ENCODE measurements at regions not wholly inside any gene's neighbourhood (a gene's known extent, or its start where the extent isn't known, plus 50 kb on each side); places are given as distances from the start of the nearest gene placed in this dataset.

GRCh38 chr1:232877365-232878028, 72.3 kb downstream of the MAP10 start:
- TF ChIP-seq CTCF (IDR thresholded peaks at IDR 0.05) (no peak), POLR2AphosphoS5 (IDR thresholded peaks at IDR 0.05) (no peak), EP300 (IDR thresholded peaks at IDR 0.05) (no peak)
